ENCODE measurements at regions not wholly inside any gene's neighbourhood (a gene's known extent, or its start where the extent isn't known, plus 50 kb on each side); places are given as distances from the start of the nearest gene placed in this dataset.

GRCh38 chr1:98203466-98203865 lies 282.6 kb upstream of the DPYD start:
- no peak for DNase-seq (ENCODE audit: low read depth in 3 of 3)

GRCh38 chr1:98201666-98202081 lies 280.8 kb upstream of the DPYD start:
- DNase-seq (ENCODE audit: low read depth in 3 of 3): no peak

GRCh38 chr1:98197356-98197755 lies 276.5 kb upstream of the DPYD start:
- no peak for DNase-seq (ENCODE audit: low read depth in 3 of 3)

- DNase-seq (ENCODE audit: low read depth in 3 of 3): no peak
These were observed 275.2 kb upstream of the DPYD start for GRCh38 chr1:98196012-98196411.

- no peak for DNase-seq (ENCODE audit: low read depth in 3 of 3)
These were observed 267.9 kb upstream of the DPYD start for GRCh38 chr1:98188774-98189173.

- no peak for DNase-seq (ENCODE audit: low read depth in 3 of 3)
These were observed 264.0 kb upstream of the DPYD start for GRCh38 chr1:98184856-98185255.

- no peak for DNase-seq (ENCODE audit: low read depth in 3 of 3)
These were observed 260.4 kb upstream of the DPYD start for GRCh38 chr1:98181036-98181764.

GRCh38 chr1:98179151-98179773 lies 258.4 kb upstream of the DPYD start:
- no peak for DNase-seq (ENCODE audit: low read depth in 3 of 3)

- DNase-seq (ENCODE audit: low read depth in 3 of 3): no peak
These were observed 256.9 kb upstream of the DPYD start for GRCh38 chr1:98177751-98178150.

- no peak for DNase-seq (ENCODE audit: low read depth in 3 of 3)
These were observed 256.1 kb upstream of the DPYD start for GRCh38 chr1:98176936-98177335.

- no peak for DNase-seq (ENCODE audit: low read depth in 3 of 3)
These were observed 255.6 kb upstream of the DPYD start for GRCh38 chr1:98176414-98176813.

- DNase-seq (ENCODE audit: low read depth in 3 of 3): no peak
These were observed 251.7 kb upstream of the DPYD start for GRCh38 chr1:98172578-98172977.

- no peak for DNase-seq (ENCODE audit: low read depth in 3 of 3)
These were observed 251.2 kb upstream of the DPYD start for GRCh38 chr1:98172022-98172421.

GRCh38 chr1:98164509-98164908 lies 243.7 kb upstream of the DPYD start:
- DNase-seq (ENCODE audit: low read depth in 3 of 3): no peak

GRCh38 chr1:98157524-98158313 lies 236.9 kb upstream of the DPYD start:
- DNase-seq (ENCODE audit: low read depth in 3 of 3): no peak

- no peak for DNase-seq (ENCODE audit: low read depth in 3 of 3)
These were observed 226.4 kb upstream of the DPYD start for GRCh38 chr1:98147280-98147679.

GRCh38 chr1:98145655-98146054 lies 224.8 kb upstream of the DPYD start:
- DNase-seq (ENCODE audit: low read depth in 3 of 3): no peak

- no peak for DNase-seq (ENCODE audit: low read depth in 3 of 3)
These were observed 222.6 kb upstream of the DPYD start for GRCh38 chr1:98143403-98143802.

- no peak for DNase-seq (ENCODE audit: low read depth in 3 of 3)
These were observed 212.3 kb upstream of the DPYD start for GRCh38 chr1:98133131-98133530.

- DNase-seq (ENCODE audit: low read depth in 3 of 3): no peak
These were observed 209.6 kb upstream of the DPYD start for GRCh38 chr1:98130408-98130807.

GRCh38 chr1:98129491-98129890 lies 208.7 kb upstream of the DPYD start:
- no peak for DNase-seq (ENCODE audit: low read depth in 3 of 3)

- no peak for DNase-seq (ENCODE audit: low read depth in 3 of 3)
These were observed 205.9 kb upstream of the DPYD start for GRCh38 chr1:98126740-98127139.

- DNase-seq (ENCODE audit: low read depth in 3 of 3): no peak
These were observed 200.8 kb upstream of the DPYD start for GRCh38 chr1:98121646-98122045.

All from stimulated activated CD4-positive, alpha-beta T cell treated with anti-CD3 and anti-CD28 coated beads, TNF-alpha, amount 100 ng/mL, for 4 hours (primary cell).